ENCODE measurements at regions not wholly inside any gene's neighbourhood (a gene's known extent, or its start where the extent isn't known, plus 50 kb on each side); places are given as distances from the start of the nearest gene placed in this dataset.
"Not testable (repeated sequence)": the region's sequence is repeated elsewhere in the genome, so short reads cannot be mapped to it uniquely, and the experiment has no call there.

DNA sequence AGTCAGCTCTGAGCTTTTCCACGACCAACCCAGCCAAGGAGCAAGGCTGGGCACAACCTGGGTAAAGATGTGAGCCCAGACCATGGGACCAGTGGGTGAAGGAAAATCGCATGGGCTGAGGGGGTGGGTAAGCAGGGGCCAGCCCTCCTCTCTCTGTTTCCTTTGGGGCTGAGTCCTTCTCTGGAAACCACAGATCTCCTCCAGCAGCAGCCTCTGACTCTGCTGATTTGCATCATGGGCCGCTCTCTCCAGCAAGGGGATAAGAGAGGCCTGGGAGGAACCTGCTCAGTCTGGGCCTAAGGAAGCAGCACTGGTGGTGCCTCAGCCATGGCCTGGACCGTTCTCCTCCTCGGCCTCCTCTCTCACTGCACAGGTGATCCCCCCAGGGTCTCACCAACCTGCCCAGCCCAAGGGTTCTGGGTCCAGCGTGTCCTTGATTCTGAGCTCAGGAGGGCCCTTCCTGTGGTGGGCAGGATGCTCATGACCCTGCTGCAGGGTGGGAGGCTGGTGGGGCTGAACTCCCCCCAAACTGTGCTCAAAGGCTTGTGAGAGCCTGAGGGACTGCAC lies 67.8 kb downstream of the GGTLC2 start:
- Mint-ChIP-seq H3K36me3 (no peaks in the 10 kb centered on the region), H3K27ac (no peak overlapping the region), H3K27me3 (no peaks in the 10 kb centered on the region), H3K4me3 (no peak overlapping the region), H3K4me1 (no peaks in the 10 kb centered on the region), H3K9me3 (no peaks in the 10 kb centered on the region)
- no peak for DNase-seq

DNA sequence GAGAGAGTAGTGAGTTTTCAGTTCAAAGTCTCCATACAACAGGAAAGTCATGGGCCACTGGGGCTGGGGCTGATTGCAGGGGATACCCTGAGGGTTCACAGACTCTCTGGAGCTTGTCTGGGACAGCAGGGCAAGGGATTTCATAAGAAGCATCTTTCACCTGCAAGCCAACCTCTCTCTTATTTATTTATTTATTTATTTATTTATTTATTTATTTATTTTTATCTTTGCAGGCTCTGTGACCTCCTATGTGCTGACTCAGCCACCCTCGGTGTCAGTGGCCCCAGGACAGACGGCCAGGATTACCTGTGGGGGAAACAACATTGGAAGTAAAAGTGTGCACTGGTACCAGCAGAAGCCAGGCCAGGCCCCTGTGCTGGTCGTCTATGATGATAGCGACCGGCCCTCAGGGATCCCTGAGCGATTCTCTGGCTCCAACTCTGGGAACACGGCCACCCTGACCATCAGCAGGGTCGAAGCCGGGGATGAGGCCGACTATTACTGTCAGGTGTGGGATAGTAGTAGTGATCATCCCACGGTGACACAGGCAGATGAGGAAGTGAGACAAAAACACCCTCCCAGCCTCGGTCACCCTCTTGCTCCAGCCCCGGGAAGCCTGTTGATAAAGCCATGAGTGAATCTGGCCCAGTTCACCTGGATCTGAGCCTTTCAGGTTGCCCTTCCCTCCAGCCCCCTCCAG lies 68.4 kb downstream of the GGTLC2 start:
- Mint-ChIP-seq H3K9me3 (no peaks in the 10 kb centered on the region), H3K4me1 (peaks cover 4% of the 10 kb centered on the region), H3K27me3 (peaks cover 2% of the 10 kb centered on the region), H3K36me3 (no peaks in the 10 kb centered on the region), H3K4me3 (no peak overlapping the region), H3K27ac (no peak overlapping the region)
- no peak for DNase-seq

DNA sequence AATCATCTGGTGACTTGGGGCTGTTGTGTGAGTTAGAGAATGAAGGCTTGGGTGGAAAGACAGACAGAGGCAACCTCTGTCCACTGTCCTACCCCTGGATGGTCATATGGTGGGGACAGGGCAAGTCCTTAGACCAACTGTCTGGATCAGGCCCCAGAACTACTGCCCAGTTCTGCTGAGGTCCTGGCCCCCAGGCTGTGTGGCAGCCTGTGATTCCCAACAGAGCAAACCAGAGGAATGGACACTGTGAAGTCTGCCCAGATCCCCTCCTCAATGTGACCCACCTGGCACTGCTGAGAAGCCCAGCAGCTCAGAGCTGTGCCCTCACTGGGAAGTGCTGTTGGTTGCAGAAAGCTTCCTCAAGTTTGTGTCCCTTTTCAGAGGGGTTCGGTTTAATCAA lies 69.0 kb downstream of the GGTLC2 start:
- Mint-ChIP-seq H3K36me3 (no peaks in the 10 kb centered on the region), H3K4me3 (no peak overlapping the region), H3K9me3 (no peaks in the 10 kb centered on the region), H3K27me3 (peaks cover 4% of the 10 kb centered on the region), H3K4me1 (peaks cover 6% of the 10 kb centered on the region), H3K27ac (no peak overlapping the region)
- DNase-seq = no peak

DNA sequence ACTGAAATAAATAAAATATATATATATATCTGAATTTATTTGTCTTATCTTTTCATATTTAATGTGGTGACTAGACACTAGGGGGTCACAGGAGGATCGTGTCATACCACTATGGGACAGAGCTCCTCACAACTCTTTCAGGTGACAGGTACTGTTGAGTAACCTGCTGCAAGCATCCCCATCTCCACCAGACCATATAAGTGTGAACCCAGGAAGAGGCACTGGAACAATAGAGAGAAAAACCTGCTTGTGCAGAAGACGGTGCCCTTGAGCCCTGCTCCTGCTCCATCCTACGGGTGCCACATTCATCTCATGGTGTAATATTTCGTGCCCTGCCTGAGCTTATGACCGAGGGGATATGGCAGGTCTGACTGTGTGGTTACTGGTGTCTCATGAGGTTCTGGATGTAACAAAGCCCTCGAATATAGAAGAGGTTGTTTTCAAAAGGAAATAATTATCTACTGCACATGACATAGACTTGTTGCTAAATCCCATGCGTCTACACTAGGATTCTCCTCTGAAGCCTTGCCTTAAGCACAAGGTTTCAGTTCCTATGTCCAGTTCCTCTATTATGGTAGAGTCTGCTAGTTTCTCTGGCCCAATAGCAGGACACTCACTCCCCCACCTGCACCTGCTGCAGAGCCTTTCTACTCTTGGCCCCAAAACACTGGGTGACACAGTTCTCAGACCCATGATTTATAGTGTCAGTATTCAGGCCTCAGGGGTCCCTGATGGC lies 70.4 kb downstream of the GGTLC2 start:
- H3K4me1 Mint-ChIP-seq = peaks cover 10% of the 10 kb centered on the region
- H3K27ac Mint-ChIP-seq = no peak overlapping the region
- no peaks in the 10 kb centered on the region for H3K9me3 Mint-ChIP-seq
- DNase-seq = no peak
- H3K27me3 Mint-ChIP-seq = peaks cover 4% of the 10 kb centered on the region
- no peak overlapping the region for H3K4me3 Mint-ChIP-seq
- no peaks in the 10 kb centered on the region for H3K36me3 Mint-ChIP-seq

DNA sequence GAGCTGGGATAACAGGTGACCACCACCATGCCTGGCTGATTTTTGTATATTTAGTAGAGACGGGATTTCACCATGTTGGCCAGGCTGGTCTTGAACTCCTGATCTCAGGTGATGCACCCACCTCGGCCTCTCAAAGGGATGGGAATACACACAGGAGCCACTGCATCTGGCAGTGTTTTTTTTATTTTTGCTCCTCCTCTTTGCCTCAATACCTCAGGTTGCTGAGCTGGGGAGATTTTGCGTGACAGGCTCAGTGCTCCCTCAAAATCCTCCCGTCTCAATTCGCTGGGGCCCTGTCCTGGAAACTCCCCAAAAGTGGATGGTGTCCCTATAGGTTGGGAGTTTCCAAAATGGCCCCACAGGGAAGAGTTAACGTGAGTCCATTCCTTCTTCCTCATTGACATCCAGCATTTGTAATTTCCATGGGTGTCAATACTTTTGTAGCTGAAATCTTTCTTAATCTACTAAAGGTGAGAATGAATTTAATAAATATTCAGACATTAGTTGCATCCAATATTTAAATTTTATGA lies 71.8 kb downstream of the GGTLC2 start:
- H3K4me3 Mint-ChIP-seq = no peak overlapping the region
- peaks cover 23% of the 10 kb centered on the region for H3K4me1 Mint-ChIP-seq
- H3K27me3 Mint-ChIP-seq = peaks cover 4% of the 10 kb centered on the region

DNA sequence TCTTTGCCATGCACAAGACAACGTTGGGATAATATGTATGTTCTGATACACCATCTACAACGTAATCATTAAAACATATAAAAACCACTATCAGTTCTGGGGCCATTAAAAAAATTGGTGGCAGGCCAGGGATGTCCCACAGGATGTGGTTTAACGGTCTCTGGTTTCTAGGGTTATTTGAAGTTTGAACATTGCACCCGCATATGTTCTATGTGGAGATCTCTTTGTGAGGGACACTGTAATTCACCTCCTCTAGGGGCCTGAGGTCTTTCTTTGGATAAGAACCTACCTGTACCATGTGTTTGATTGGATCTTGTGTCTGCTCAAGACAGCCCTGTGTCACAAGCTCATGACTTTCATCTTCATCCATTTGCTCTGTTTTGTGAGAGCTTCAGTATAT lies 73.2 kb downstream of the GGTLC2 start:
- H3K4me1 Mint-ChIP-seq = peaks cover 35% of the 10 kb centered on the region
- H3K9me3 Mint-ChIP-seq = no peaks in the 10 kb centered on the region
- no peak overlapping the region for H3K4me3 Mint-ChIP-seq
- H3K27me3 Mint-ChIP-seq = peaks cover 4% of the 10 kb centered on the region
- no peak for DNase-seq
- no peaks in the 10 kb centered on the region for H3K36me3 Mint-ChIP-seq
- no peak overlapping the region for H3K27ac Mint-ChIP-seq

More for the DNA sequence above, 71.8 kb downstream of the GGTLC2 start:
- Mint-ChIP-seq H3K9me3 (no peaks in the 10 kb centered on the region), H3K27ac (no peak overlapping the region), H3K36me3 (no peaks in the 10 kb centered on the region)
- no peak for DNase-seq

DNA sequence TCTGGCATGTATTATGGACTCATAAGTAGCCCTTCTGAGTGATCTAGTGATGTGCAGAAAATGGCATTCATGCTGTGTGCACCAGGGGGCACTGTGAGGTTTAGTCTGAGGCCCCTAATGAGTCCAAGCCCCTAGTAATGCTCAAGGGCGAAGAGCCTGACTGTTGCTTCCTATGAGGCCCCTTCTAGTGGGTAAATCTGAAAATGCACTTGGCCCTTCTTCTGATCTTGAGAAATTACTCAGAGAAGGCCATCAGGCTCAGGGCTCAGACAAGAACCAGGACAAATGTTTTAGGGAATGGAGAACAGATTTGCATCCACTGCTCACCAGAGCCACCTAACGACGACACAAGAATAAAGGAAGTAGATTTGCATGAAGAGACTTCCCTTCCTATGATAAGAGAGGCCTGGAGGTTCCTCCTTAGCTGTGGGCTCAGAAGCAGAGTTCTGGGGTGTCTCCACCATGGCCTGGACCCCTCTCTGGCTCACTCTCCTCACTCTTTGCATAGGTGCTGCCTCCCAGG lies 75.8 kb downstream of the GGTLC2 start:
- peaks cover 4% of the 10 kb centered on the region for H3K27me3 Mint-ChIP-seq
- H3K27ac Mint-ChIP-seq = no peak overlapping the region
- H3K4me3 Mint-ChIP-seq = no peak overlapping the region
- no peaks in the 10 kb centered on the region for H3K36me3 Mint-ChIP-seq
- peak; percentile 53 for DNase-seq
- H3K4me1 Mint-ChIP-seq = peaks cover 35% of the 10 kb centered on the region
- H3K9me3 Mint-ChIP-seq = no peaks in the 10 kb centered on the region

DNA sequence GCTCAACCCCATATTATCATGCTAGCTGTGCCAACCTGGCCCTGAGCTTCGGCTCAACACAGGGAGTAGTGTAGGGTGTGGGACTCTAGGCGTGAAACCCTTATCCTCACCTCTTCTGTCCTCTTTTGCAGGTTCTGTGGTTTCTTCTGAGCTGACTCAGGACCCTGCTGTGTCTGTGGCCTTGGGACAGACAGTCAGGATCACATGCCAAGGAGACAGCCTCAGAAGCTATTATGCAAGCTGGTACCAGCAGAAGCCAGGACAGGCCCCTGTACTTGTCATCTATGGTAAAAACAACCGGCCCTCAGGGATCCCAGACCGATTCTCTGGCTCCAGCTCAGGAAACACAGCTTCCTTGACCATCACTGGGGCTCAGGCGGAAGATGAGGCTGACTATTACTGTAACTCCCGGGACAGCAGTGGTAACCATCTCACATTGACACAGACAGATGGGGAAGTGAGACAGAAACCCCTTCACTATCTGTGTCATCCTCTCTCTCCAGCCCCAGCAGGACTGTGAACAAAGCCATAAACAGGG lies 76.4 kb downstream of the GGTLC2 start:
- Mint-ChIP-seq H3K36me3 (no peaks in the 10 kb centered on the region), H3K27me3 (peaks cover 4% of the 10 kb centered on the region), H3K4me1 (peaks cover 35% of the 10 kb centered on the region), H3K4me3 (no peak overlapping the region), H3K9me3 (no peaks in the 10 kb centered on the region), H3K27ac (no peak overlapping the region)
- no peak for DNase-seq

DNA sequence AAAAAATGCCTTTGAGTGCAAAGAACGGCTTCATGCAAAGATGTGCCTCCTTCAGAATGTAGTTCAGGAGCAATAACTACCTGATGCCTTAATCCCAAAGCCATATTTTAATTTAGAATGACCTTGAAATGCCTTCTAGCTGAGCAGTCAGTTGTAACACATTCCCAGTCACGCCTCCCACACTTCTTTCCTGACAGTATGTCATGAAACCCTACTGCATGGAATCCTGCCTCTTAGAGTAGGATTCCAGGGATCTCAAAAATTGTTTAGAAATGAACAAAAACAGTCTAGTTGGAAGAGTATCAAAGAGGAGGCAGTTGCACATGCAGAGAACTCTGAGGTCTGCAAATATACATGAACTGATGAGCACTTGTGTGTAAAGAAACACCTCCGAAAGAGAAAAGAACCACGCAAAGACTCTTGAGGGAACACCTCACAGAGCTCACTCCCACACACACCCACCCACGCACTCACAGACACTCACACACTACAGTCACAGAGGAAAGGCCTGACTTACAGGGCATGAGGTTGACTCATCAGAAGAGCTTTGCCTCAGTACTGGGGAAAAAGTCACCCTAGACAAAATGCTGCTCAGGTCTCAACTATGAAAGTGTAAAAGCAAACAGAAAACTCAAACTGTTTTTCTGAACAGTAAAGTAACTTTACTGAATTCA lies 77.4 kb downstream of the GGTLC2 start:
- H3K4me1 Mint-ChIP-seq = peaks cover 35% of the 10 kb centered on the region
- H3K4me3 Mint-ChIP-seq = no peak overlapping the region
- peak; percentile 58 for DNase-seq
- H3K27me3 Mint-ChIP-seq = peaks cover 6% of the 10 kb centered on the region
- H3K9me3 Mint-ChIP-seq = no peaks in the 10 kb centered on the region
- H3K36me3 Mint-ChIP-seq = no peaks in the 10 kb centered on the region
- H3K27ac Mint-ChIP-seq = no peak overlapping the region

DNA sequence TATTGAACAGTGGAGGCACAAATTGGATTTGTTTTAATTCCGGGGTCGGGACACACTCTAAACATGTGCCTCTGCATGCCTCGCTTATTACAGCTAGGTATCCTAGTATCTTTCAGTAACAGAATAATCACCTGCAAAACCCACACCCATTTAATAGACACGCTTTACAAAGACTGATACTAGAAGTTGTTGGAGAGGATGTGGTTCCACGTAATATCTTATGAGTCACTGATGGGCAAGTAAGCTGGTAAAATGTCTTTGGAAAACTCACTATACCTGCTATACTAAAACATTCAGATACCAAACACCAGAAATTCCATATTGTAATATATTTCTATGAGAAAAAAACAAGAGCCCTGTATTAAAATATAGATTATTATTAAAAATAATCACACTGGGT lies 84.0 kb downstream of the GGTLC2 start:
- no peaks in the 10 kb centered on the region for H3K36me3 Mint-ChIP-seq
- no peak overlapping the region for H3K4me3 Mint-ChIP-seq
- no peaks in the 10 kb centered on the region for H3K9me3 Mint-ChIP-seq
- DNase-seq = no peak
- peaks cover 4% of the 10 kb centered on the region for H3K4me1 Mint-ChIP-seq
- no peak overlapping the region for H3K27ac Mint-ChIP-seq
- H3K27me3 Mint-ChIP-seq = peaks cover 5% of the 10 kb centered on the region

DNA sequence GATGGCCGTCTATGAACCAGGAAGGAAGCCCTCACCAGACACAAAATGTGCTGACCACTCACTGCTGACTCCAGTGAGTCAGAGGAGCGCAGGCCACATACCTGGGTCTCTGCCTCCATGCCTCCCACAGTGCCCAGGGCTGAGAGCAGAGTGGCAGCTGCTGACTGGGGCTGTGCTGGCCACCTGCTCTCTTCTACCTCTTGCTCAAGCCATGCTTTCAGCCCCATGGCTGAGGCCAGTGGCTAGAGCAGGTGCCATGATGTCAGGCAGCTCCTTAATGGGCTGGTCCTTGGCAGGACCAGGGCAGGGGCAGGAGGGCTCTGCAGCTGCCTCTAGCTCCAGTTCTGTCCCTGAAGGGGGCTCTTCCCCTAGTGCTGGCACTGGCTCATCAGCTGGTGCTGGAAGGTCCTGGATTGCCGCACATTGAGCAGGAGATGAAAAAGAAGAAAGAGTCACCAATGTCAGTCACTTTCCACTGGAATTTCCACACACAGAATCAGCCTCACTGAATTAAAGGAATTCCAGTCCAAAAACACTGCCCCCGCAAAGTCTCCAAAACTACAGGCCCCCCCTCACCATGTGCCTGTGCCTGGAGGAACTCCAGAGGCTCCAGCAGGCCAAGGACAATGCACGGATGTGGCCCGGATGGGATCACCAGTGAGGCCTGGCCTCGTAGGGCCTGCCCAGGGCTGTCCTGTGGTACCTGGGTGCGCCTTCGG lies 86.4 kb downstream of the GGTLC2 start:
- DNase-seq = no peak
- Mint-ChIP-seq H3K36me3 (no peaks in the 10 kb centered on the region), H3K4me1 (peaks cover 4% of the 10 kb centered on the region), H3K27ac (no peak overlapping the region), H3K27me3 (peaks cover 5% of the 10 kb centered on the region), H3K4me3 (no peak overlapping the region), H3K9me3 (no peaks in the 10 kb centered on the region)

DNA sequence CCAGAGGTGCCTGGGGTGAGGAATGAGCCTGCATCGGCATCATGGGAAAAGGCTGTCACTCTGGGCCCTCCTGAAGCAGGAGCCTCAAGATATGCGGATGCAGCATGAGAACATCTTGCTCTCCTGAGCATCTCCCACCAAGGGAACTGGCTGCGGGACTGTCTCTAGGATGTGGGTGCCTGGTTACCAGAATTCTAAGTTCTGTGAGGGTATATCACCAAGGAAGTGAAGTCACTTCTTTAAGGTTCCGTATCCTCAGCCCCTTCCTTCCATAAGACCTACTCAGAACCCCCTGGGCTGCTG lies 86.9 kb downstream of the GGTLC2 start:
- no peaks in the 10 kb centered on the region for H3K36me3 Mint-ChIP-seq
- H3K9me3 Mint-ChIP-seq = no peaks in the 10 kb centered on the region
- H3K27ac Mint-ChIP-seq = no peak overlapping the region
- peaks cover 5% of the 10 kb centered on the region for H3K27me3 Mint-ChIP-seq
- no peak overlapping the region for H3K4me3 Mint-ChIP-seq
- no peak for DNase-seq
- H3K4me1 Mint-ChIP-seq = peaks cover 4% of the 10 kb centered on the region

DNA sequence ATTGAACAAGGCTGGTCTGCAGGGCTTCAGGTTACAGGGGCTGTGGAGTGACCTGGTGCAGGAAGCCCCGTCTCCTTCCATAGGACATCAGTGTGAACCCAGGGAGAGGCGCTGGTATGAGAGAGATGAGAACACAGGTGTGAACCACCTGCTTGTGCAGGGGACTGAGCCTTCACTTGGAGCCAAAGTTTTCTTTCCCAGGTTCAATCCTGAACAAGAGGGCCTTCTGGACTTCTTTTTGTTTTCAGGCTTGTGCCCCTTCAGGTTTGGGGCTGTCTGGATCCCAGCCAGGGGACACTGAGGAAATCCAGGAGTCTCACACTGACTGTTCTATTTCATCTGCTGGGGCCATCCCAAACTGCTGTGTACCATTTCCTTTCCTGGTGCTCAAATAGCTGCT lies 88.6 kb downstream of the GGTLC2 start:
- H3K36me3 Mint-ChIP-seq = not testable (repeated sequence)

DNA sequence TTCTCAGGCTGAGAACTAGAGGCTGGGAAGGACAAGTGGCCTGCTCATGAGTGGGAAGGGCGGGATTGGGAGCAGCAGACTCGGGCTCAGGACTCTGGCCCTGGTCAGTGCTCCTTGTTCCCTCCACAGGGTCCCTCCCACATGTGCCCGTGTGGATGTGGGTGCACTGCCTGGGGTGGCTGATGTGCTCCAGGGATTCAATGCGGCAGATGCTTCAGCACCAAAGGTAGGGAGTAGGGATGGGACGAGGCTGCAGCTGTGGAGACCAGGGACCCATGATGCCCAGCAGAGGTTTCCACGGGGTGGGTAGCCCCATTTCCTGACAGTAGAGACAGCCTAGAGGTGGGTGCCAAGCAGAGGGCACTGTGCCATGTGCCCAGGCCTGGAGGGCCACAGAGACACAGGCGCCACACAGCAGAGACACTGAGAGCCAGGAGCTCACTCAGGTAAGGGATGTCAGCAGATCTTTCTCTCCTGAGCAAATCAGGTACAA lies 89.5 kb downstream of the GGTLC2 start:
- H3K4me1 Mint-ChIP-seq = no peaks in the 10 kb centered on the region
- no peak overlapping the region for H3K27ac Mint-ChIP-seq
- no peak for DNase-seq
- H3K27me3 Mint-ChIP-seq = peaks cover 3% of the 10 kb centered on the region
- H3K9me3 Mint-ChIP-seq = no peaks in the 10 kb centered on the region
- H3K4me3 Mint-ChIP-seq = no peak overlapping the region
- H3K36me3 Mint-ChIP-seq = no peaks in the 10 kb centered on the region

More for the DNA sequence above, 88.6 kb downstream of the GGTLC2 start:
- H3K27ac Mint-ChIP-seq, H3K4me1 Mint-ChIP-seq, H3K4me3 Mint-ChIP-seq, DNase-seq, H3K27me3 Mint-ChIP-seq, H3K9me3 Mint-ChIP-seq: not testable (repeated sequence)
